IPS-15b (cell line): ENCODE measurements at regions not wholly inside any gene's neighbourhood (a gene's known extent, or its start where the extent isn't known, plus 50 kb on each side); places are given as distances from the start of the nearest gene placed in this dataset.

Experiments
- H3K27me3 ChIP-seq: one replicate; pipeline ENCODE4 v1.6.1; 2013; ENCODE audit warnings: low read length; ENCODE audit not compliant: control insufficient read depth, insufficient read depth
- H3K36me3 ChIP-seq: one replicate; pipeline ENCODE4 v1.6.1; 2013; ENCODE audit warnings: low read length; ENCODE audit not compliant: control insufficient read depth, insufficient read depth
- H3K4me1 ChIP-seq: one replicate; pipeline ENCODE4 v1.6.1; 2013; ENCODE audit warnings: mild to moderate bottlenecking, low read length; ENCODE audit not compliant: control insufficient read depth, insufficient read depth
- H3K4me3 ChIP-seq: one replicate; pipeline ENCODE4 v1.5.1; 2013; ENCODE audit warnings: low read depth, low read length
- H3K9ac ChIP-seq: one replicate; pipeline ENCODE4 v1.6.1; 2013; ENCODE audit warnings: low read depth, mild to moderate bottlenecking, low read length
- H3K9me3 ChIP-seq: one replicate; pipeline ENCODE4 v1.6.1; 2013; ENCODE audit warnings: mild to moderate bottlenecking, low read length; ENCODE audit not compliant: control insufficient read depth, insufficient read depth

DNA sequence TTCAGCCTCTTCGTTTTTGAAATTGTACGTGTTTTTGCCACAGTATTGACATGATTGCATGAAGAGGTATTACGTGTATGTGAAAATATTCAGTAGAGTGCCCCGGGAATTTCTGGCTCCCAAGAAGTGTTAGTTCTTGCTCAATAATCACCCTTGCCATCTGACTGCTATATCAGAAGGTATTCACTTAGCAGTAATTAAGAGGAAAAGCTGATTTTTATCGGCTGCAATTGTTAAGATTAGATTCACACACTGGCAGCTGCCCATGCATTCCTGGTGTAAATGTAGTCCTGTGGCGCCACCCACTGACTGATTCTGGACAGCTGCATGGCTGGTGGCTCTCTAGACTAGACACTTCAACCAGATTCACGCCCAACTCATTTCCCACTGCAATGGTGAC is 440.1 kb upstream of the ADAMTS16 start:
- Histone ChIP-seq H3K9me3 (no peaks in the 10 kb centered on the region), H3K27me3 (no peaks in the 10 kb centered on the region), H3K4me1 (no peaks in the 10 kb centered on the region), H3K36me3 (no peaks in the 10 kb centered on the region), H3K9ac (no peak overlapping the region), H3K4me3 (no peak overlapping the region)

DNA sequence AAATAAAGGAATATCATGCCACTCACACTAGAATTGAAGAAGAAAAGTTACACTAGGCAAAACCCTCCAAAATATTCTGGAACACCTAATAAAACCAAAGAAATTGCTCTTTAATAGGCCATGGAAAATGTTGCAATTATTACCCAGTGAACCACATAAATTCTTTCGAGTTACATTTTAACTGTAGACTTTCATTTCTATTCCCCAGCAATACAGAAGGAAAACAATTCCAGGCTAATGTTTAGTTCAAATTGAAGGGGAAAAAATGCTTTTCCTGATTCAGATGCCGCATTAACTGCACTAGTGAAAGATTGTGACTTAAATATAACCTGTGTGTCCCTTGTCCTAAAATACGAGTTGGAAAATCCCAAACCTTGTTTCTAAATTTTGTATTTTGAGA is 439.3 kb upstream of the ADAMTS16 start:
- Histone ChIP-seq H3K4me3 (no peak overlapping the region), H3K4me1 (no peaks in the 10 kb centered on the region), H3K27me3 (no peaks in the 10 kb centered on the region), H3K9ac (no peak overlapping the region), H3K9me3 (no peaks in the 10 kb centered on the region), H3K36me3 (no peaks in the 10 kb centered on the region)

DNA sequence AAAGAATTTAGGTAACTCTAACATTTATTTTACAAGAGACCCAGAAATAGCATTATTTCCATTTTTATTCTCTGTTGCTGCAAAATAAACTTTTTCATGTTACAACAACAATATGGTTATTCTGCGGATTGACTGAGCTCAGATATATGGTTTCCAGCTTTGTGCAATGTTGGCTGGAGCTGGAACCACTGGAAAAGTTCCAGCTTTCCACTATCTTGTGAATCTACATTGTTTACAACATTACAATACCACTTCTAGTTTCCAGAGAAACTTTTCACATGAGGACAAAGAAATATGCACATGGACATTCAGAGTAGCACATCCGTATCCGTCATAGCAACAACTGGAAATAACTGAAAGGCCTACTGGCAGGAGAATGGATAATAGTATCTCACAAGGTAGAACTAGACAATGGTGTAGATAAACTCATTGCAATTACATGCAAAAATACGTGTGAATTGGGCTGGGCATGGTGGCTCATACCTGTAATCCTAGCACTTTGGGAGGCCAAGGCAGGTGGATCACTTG is 436.1 kb upstream of the ADAMTS16 start:
- Histone ChIP-seq H3K4me1 (no peaks in the 10 kb centered on the region), H3K27me3 (no peaks in the 10 kb centered on the region), H3K9ac (no peak overlapping the region), H3K4me3 (no peak overlapping the region), H3K9me3 (no peaks in the 10 kb centered on the region), H3K36me3 (no peaks in the 10 kb centered on the region)

DNA sequence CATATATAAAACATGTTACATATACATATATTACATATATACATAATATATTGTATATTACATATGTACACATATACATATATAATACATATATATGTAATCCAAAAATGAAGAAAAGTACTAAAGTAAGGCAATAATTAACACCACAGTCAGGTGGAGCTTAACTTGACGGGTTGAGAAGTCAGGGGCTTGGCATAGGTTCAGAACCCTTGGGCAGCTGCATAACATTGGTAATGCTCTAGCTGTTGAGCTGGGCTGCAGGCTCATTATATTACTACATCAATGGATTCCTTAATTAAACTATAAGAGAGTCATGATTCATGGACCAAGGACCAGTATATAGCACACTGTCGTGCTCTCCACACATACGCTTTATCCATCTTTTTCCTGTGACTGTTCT is 435.2 kb upstream of the ADAMTS16 start:
- no peaks in the 10 kb centered on the region for H3K9me3 ChIP-seq
- no peaks in the 10 kb centered on the region for H3K36me3 ChIP-seq
- no peaks in the 10 kb centered on the region for H3K4me1 ChIP-seq

DNA sequence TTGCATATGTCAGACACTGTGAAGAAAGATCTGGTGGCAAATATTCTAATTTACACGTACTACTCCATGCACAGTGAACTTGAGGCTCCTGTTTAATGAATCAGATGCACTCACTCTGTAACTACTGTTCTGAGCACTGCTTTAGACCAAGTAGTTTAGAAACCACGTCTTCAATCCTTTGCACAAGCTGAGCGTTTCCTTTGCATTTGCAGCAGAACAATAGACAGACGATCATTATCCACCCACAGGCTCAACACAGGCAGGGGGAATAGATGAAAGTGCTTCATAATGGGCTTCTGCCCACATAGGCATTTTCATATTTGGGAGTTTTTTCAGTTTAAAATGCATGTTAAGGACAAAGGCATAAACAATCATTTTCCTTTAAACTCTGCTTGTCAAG is 423.3 kb upstream of the ADAMTS16 start:
- Histone ChIP-seq H3K9ac (no peak overlapping the region), H3K4me3 (no peak overlapping the region), H3K36me3 (no peaks in the 10 kb centered on the region), H3K9me3 (no peaks in the 10 kb centered on the region), H3K4me1 (no peaks in the 10 kb centered on the region), H3K27me3 (no peaks in the 10 kb centered on the region)

More for the DNA sequence above, 435.2 kb upstream of the ADAMTS16 start:
- H3K4me3 ChIP-seq, result no peak overlapping the region
- no peaks in the 10 kb centered on the region for H3K27me3 ChIP-seq
- no peak overlapping the region for H3K9ac ChIP-seq

DNA sequence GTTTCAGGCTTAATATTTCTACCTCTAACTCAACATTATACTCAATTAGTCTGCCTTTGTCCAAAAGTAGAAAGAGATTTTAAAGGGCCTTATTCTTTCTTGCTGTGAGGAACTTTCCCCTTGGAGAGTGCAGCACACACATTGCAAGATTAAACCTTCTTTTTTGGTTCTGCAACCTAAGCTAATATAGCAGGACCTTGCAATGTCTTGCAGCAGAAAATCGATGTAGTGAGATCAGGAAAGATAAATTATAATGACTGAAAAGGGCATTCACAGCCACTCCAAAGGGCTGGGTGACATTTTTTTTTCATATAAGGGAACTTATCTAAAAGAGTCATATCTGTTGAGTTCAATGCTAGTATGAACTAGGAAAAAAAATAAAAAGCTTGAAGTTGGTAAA is 422.7 kb upstream of the ADAMTS16 start:
- Histone ChIP-seq H3K4me1 (no peaks in the 10 kb centered on the region), H3K36me3 (no peaks in the 10 kb centered on the region), H3K9ac (no peak overlapping the region), H3K4me3 (no peak overlapping the region), H3K9me3 (no peaks in the 10 kb centered on the region), H3K27me3 (no peaks in the 10 kb centered on the region)

DNA sequence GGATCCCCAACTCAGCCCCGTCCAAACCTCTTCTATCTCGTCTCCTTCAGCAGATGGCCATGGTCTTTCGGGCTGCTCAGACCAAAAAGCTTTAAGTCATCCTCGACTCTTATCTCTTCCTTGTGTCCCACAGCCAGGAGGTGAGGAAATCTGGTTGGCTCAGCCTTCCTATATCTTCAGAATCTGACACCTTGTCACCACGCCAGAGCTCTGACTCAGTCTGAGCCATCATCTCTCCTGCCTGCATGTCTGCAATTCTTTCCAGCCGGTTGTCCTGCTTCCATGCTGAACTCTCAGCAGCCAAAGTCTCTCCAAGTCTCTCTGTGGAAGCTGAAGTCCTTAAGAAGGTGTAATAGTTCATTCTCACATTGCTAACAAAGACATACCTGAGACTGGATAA is 419.3 kb upstream of the ADAMTS16 start:
- H3K4me3 ChIP-seq, result no peak overlapping the region
- no peaks in the 10 kb centered on the region for H3K27me3 ChIP-seq
- H3K4me1 ChIP-seq, result no peaks in the 10 kb centered on the region
- H3K9ac ChIP-seq, result no peak overlapping the region
- no peaks in the 10 kb centered on the region for H3K9me3 ChIP-seq
- no peaks in the 10 kb centered on the region for H3K36me3 ChIP-seq

DNA sequence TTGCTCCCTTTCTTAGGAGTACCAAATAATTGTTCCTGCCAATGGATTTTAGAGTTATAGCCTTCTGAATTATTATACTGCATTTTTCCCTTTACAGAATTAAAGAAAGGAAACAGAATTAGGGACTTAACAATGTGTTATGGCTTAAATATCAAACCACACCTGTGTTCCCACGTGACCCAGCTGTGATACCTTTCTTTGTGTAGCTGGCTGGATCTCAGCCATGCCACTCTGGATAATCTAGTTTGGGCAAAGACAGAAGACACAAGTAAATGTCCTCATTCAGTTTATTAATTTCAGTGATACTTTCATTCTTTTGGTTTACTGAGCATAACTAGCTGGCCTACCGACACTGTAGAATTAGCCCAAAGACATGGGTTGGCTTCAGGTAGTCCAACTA is 417.2 kb upstream of the ADAMTS16 start:
- Histone ChIP-seq H3K4me1 (no peaks in the 10 kb centered on the region), H3K9me3 (no peaks in the 10 kb centered on the region), H3K27me3 (no peaks in the 10 kb centered on the region), H3K4me3 (no peak overlapping the region), H3K9ac (no peak overlapping the region), H3K36me3 (no peaks in the 10 kb centered on the region)

DNA sequence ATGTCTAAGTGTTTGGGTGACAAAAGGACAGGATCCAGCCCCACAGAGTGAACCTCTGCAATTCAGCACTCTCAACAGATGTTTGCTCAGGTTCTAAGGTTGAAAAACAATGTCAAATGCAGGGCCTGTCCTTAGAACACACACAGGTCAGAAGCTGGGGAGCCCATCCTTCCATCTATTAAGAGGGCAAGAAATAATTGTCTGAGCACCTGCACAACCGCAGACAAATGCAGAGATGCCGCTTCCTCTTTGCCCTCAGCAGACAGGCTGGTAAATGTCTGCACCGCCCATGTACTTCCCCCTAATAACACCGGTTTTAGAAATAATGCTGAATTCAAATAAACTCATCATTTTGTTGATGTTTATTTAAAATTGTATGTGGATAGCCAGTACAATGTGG is 414.5 kb upstream of the ADAMTS16 start:
- Histone ChIP-seq H3K27me3 (no peaks in the 10 kb centered on the region), H3K9ac (no peak overlapping the region), H3K4me3 (no peak overlapping the region), H3K36me3 (no peaks in the 10 kb centered on the region), H3K4me1 (no peaks in the 10 kb centered on the region), H3K9me3 (no peaks in the 10 kb centered on the region)

DNA sequence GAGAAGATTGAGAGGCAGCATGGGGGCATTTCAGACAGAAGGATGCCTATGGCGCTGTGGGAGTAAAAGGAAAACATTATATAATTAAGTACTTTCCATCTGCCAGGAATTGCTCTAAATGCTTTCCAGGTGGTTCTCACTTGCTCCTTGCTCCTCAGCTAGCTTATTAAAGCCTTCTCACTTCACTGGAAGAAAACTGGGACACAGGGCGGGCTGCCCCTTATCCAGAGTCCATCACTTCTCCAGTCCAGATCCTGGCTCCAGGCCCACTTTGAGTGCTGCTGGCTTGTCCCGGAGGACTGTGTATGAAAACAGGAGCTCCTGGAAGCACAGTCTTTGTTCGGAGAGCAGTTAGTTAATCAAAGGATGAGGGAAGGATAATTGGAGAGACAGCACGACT is 409.9 kb upstream of the ADAMTS16 start:
- Histone ChIP-seq H3K36me3 (no peaks in the 10 kb centered on the region), H3K9me3 (no peaks in the 10 kb centered on the region), H3K27me3 (no peaks in the 10 kb centered on the region), H3K9ac (no peak overlapping the region), H3K4me1 (no peaks in the 10 kb centered on the region), H3K4me3 (no peak overlapping the region)

DNA sequence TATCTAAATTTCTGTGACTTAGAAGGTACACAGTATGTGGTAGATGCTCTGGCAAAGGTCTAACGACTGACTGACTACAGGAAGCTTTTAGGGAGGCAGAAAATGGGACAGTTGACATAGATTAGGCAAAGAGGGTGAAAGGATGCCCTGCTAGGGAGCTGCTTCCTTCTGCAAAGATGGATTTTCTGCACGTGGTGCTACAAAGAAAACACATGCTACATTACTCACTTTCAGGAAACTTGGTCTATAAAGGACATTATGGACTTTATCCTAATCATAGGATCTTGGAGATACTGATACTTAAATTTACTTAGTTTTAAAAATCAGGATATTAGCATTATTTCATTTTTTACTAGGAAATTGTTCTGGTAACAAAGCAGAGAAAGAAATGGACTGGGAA is 405.8 kb upstream of the ADAMTS16 start:
- Histone ChIP-seq H3K27me3 (no peaks in the 10 kb centered on the region), H3K4me1 (no peaks in the 10 kb centered on the region), H3K9ac (no peak overlapping the region)

DNA sequence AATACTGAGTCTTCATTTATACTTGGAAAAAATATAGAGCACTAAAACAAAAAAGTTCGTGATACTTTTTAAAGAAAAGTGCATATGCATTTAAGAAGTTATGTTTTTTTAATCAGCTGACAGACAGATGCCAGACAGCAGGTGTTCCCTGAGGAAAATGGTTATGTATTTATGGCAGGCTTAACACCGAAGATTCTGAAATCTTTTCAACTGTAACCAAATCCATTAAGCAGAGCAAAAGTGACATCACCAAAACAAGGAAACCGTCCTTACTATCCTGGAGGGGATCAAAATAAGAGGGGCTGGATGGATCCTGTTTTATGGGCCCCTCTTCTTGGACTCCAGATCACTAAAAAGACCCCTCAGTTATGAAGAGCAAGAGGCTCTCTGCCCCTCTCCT is 404.9 kb upstream of the ADAMTS16 start:
- Histone ChIP-seq H3K4me3 (no peak overlapping the region), H3K36me3 (no peaks in the 10 kb centered on the region), H3K9ac (no peak overlapping the region), H3K27me3 (no peaks in the 10 kb centered on the region), H3K4me1 (no peaks in the 10 kb centered on the region), H3K9me3 (no peaks in the 10 kb centered on the region)

More for the DNA sequence above, 405.8 kb upstream of the ADAMTS16 start:
- H3K36me3 ChIP-seq, result no peaks in the 10 kb centered on the region
- H3K9me3 ChIP-seq, result no peaks in the 10 kb centered on the region
- no peak overlapping the region for H3K4me3 ChIP-seq

DNA sequence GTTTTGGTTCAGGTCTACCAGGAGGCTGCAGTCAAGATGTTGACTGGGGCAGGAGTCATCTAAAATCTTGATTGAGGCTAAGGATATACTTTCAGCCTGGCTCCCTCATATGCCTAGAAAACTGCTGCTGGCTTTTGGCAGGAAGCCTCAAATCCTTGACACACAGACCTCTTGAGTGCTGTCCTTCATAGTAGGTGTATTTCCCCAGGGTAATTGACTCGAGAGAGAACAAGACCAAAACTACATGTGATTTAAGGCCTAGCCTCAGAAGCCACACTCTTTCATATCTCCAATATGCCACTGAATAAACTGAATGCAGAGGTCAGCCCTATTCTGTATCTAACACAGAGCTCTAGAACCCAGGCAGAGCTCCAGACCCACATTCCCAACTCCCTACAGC is 402.3 kb upstream of the ADAMTS16 start:
- no peaks in the 10 kb centered on the region for H3K9me3 ChIP-seq
- H3K4me3 ChIP-seq, result no peak overlapping the region
- no peak overlapping the region for H3K9ac ChIP-seq
- no peaks in the 10 kb centered on the region for H3K36me3 ChIP-seq
- H3K27me3 ChIP-seq, result no peaks in the 10 kb centered on the region
- H3K4me1 ChIP-seq, result no peaks in the 10 kb centered on the region
